ENCODE measurements at regions not wholly inside any gene's neighbourhood (a gene's known extent, or its start where the extent isn't known, plus 50 kb on each side); places are given as distances from the start of the nearest gene placed in this dataset.

GRCh38 chr10:121281576-121281975 is 316.7 kb downstream of the FGFR2 start:
- H3K4me3 ChIP-seq (replicated peaks in 1 of 2; ENCODE audit: low read depth in 1 of 2, low read length in 2 of 2) = no peak overlapping the region
- TF ChIP-seq ZFX (IDR thresholded peaks at IDR 0.05) (no peak), EGR1 (IDR thresholded peaks at IDR 0.05; ENCODE audit: low read depth) (no peak), SRF (IDR thresholded peaks at IDR 0.05; ENCODE audit: low read depth) (no peak), POLR2A (IDR thresholded peaks at IDR 0.05; ENCODE audit: borderline replicate concordance, extremely low read depth, insufficient read depth, insufficient read length) (no peak), ELF1 (IDR thresholded peaks at IDR 0.05; ENCODE audit: borderline replicate concordance, low read depth) (no peak), ZBTB33 (IDR thresholded peaks at IDR 0.05; ENCODE audit: extremely low read depth, insufficient replicate concordance, low read length) (no peak), EZH2 (IDR thresholded peaks at IDR 0.05) (no peak), MAX (IDR thresholded peaks at IDR 0.05) (no peak), SP1 (IDR thresholded peaks at IDR 0.05; ENCODE audit: low read depth) (no peak), ZNF274 (IDR thresholded peaks at IDR 0.05; ENCODE audit: low read depth, low read length) (no peak), SIN3A (IDR thresholded peaks at IDR 0.05; ENCODE audit: low read depth) (no peak), FOSL1 (IDR thresholded peaks at IDR 0.05; ENCODE audit: low read depth) (no peak), CEBPB (IDR thresholded peaks at IDR 0.05; ENCODE audit: low read depth) (no peak), YY1 (IDR thresholded peaks at IDR 0.05; ENCODE audit: extremely low read depth, insufficient replicate concordance, low read depth, low read length) (no peak), REST (IDR thresholded peaks at IDR 0.05; ENCODE audit: low read depth) (no peak), RAD21 (IDR thresholded peaks at IDR 0.05; ENCODE audit: low read depth) (no peak), JUND (IDR thresholded peaks at IDR 0.05) (no peak)
- TF ChIP-seq, protein P1, sequence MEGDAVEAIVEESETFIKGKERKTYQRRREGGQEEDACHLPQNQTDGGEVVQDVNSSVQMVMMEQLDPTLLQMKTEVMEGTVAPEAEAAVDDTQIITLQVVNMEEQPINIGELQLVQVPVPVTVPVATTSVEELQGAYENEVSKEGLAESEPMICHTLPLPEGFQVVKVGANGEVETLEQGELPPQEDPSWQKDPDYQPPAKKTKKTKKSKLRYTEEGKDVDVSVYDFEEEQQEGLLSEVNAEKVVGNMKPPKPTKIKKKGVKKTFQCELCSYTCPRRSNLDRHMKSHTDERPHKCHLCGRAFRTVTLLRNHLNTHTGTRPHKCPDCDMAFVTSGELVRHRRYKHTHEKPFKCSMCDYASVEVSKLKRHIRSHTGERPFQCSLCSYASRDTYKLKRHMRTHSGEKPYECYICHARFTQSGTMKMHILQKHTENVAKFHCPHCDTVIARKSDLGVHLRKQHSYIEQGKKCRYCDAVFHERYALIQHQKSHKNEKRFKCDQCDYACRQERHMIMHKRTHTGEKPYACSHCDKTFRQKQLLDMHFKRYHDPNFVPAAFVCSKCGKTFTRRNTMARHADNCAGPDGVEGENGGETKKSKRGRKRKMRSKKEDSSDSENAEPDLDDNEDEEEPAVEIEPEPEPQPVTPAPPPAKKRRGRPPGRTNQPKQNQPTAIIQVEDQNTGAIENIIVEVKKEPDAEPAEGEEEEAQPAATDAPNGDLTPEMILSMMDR (IDR thresholded peaks at IDR 0.05 in 2 of 3, conservative IDR thresholded peaks at IDR 0.05 in 1 of 3; ENCODE audit: borderline replicate concordance in 1 of 3, insufficient read depth in 1 of 3, low read depth in 2 of 3, low read length in 2 of 3) = no peak
- TF ChIP-seq, protein P2, sequence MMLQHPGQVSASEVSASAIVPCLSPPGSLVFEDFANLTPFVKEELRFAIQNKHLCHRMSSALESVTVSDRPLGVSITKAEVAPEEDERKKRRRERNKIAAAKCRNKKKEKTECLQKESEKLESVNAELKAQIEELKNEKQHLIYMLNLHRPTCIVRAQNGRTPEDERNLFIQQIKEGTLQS (IDR thresholded peaks at IDR 0.05) = no peak
- no peaks in the 10 kb centered on the region for H3K79me2 ChIP-seq (ENCODE audit: insufficient read depth, low read length)
- ChIA-PET RAD21 (ENCODE audit: low non-redundant PET in 1 of 2, low total read pairs in 2 of 2, uncharacterized antibody in 2 of 2, unreplicated experiment in 2 of 2) (no interaction called here), CTCF (no interaction called here), POLR2A (no interaction called here)
- H3K9ac ChIP-seq (ENCODE audit: low read length) = no peak overlapping the region
- ATAC-seq (no peak), DNase-seq (ENCODE audit: low read depth, low spot score) (no peak)
- no peaks in the 10 kb centered on the region for H3K36me3 ChIP-seq (ENCODE audit: control insufficient read depth in 1 of 2, insufficient read depth in 2 of 2, low read length in 2 of 2)
- no peaks in the 10 kb centered on the region for H4K20me1 ChIP-seq (ENCODE audit: insufficient read depth)
- intact Hi-C loops (cut with micrococcal nuclease) = no loop called here
- peaks cover 12% of the 10 kb centered on the region; the same call in 1 of the 2 replicates for H3K27me3 ChIP-seq (ENCODE audit: insufficient read depth, low read length)
- no peak overlapping the region for H2AFZ ChIP-seq (ENCODE audit: low read depth, low read length, poor library complexity, severe bottlenecking)
- BruUV-seq (replicated peaks) = no TSS peak
- H3K4me2 ChIP-seq (ENCODE audit: low read length) = no peak overlapping the region
- H3K4me1 ChIP-seq (ENCODE audit: control insufficient read depth in 1 of 2, insufficient read depth in 2 of 2, low read length in 2 of 2) = no peaks in the 10 kb centered on the region
- H3K9me2 ChIP-seq (ENCODE audit: insufficient read depth) = no peaks in the 10 kb centered on the region
- H3K27ac ChIP-seq (ENCODE audit: low read depth, low read length) = no peak overlapping the region
- H3K9me3 ChIP-seq (ENCODE audit: control insufficient read depth in 1 of 2, insufficient read depth in 1 of 2, low read depth in 1 of 2, low read length in 2 of 2) = no peaks in the 10 kb centered on the region
